Liver (tissue), 8 donors: ENCODE measurements at regions not wholly inside any gene's neighbourhood (a gene's known extent, or its start where the extent isn't known, plus 50 kb on each side); places are given as distances from the start of the nearest gene placed in this dataset.

Source experiments
- DNase-seq: peaks from one replicate; pipeline ENCODE4 v3.0.0-alpha.2; 2017; ENCODE audit warnings: low spot score
- H3K27ac ChIP-seq, 2 donors: one replicate each; pipeline ENCODE4 v1.7.0; 2013; ENCODE audit warnings: inconsistent platforms in 2 of 2, low read length in 2 of 2, control low read depth in 1 of 2, low read depth in 1 of 2, mild to moderate bottlenecking in 1 of 2
- H3K27me3 ChIP-seq, 4 donors: one replicate each; pipeline versions ENCODE4 v1.6.1 to v1.7.0; 2013; ENCODE audit warnings: low read length in 3 of 4, inconsistent platforms in 1 of 4, mild to moderate bottlenecking in 1 of 4, moderate library complexity in 1 of 4; ENCODE audit not compliant: control insufficient read depth in 4 of 4, insufficient read depth in 4 of 4
- H3K36me3 ChIP-seq, 4 donors: one replicate each; pipeline versions ENCODE4 v1.6.1 to v1.7.0; 2013; ENCODE audit warnings: low read length in 3 of 4, mild to moderate bottlenecking in 3 of 4, low read depth in 1 of 4, moderate library complexity in 1 of 4; ENCODE audit not compliant: control insufficient read depth in 4 of 4, insufficient read depth in 3 of 4
- H3K4me1 ChIP-seq, 4 donors: one replicate each; pipeline versions ENCODE4 v1.6.1 to v1.7.0; 2013; ENCODE audit warnings: low read length in 3 of 4, mild to moderate bottlenecking in 3 of 4, moderate library complexity in 1 of 4; ENCODE audit not compliant: control insufficient read depth in 4 of 4, insufficient read depth in 4 of 4
- H3K4me3 ChIP-seq, 3 donors: one replicate each; pipeline versions ENCODE4 v1.6.1 to v1.7.0; 2013; ENCODE audit warnings: low read length in 3 of 3, control low read depth in 1 of 3, low read depth in 1 of 3, mild to moderate bottlenecking in 1 of 3
- H3K9ac ChIP-seq, 2 donors: one replicate each; pipeline ENCODE4 v1.7.0; 2013; ENCODE audit warnings: low read length in 2 of 2, mild to moderate bottlenecking in 2 of 2, moderate library complexity in 2 of 2, control low read depth in 1 of 2, low read depth in 1 of 2
- H3K9me3 ChIP-seq, 4 donors: one replicate each; pipeline versions ENCODE4 v1.6.1 to v1.7.0; 2013; ENCODE audit warnings: low read length in 3 of 4; ENCODE audit not compliant: control insufficient read depth in 4 of 4
- ATF3 ChIP-seq: IDR thresholded peaks from 2 replicates; pipeline ENCODE4 v1.6.1; 2016; ENCODE audit warnings: antibody characterized with exemption
- CTCF ChIP-seq: fragments of 150-350 bp; IDR thresholded peaks from 2 replicates; pipeline ENCODE4 v1.5.1; 2017; ENCODE audit warnings: improper control_type of control experiment, low read depth, low read length; ENCODE audit not compliant: missing input control
- FOXA1 ChIP-seq: IDR thresholded peaks from 2 replicates; pipeline ENCODE4 v1.6.1; 2016; ENCODE audit warnings: antibody characterized with exemption
- FOXA2 ChIP-seq: IDR thresholded peaks from 2 replicates; pipeline ENCODE4 v1.6.1; 2016; ENCODE audit warnings: antibody characterized with exemption
- GABPA ChIP-seq, 2 donors: IDR thresholded peaks in 1 of 2; conservative IDR thresholded peaks in 1 of 2; 2 replicates each; pipeline ENCODE4 v1.6.1; 2016; ENCODE audit warnings: antibody characterized with exemption in 2 of 2, mild to moderate bottlenecking in 1 of 2, moderate library complexity in 1 of 2
- HNF4G ChIP-seq: IDR thresholded peaks from 2 replicates; pipeline ENCODE4 v1.6.1; 2016; ENCODE audit warnings: antibody characterized with exemption
- JUND ChIP-seq, 2 donors: IDR thresholded peaks; 2 replicates each; pipeline ENCODE4 v1.6.1; 2016; ENCODE audit warnings: antibody characterized with exemption in 2 of 2
- MAX ChIP-seq: IDR thresholded peaks from 2 replicates; pipeline ENCODE4 v1.6.1; 2016; ENCODE audit warnings: antibody characterized with exemption
- NR2F2 ChIP-seq: IDR thresholded peaks from 2 replicates; pipeline ENCODE4 v1.6.1; 2016; ENCODE audit warnings: antibody characterized with exemption
- REST ChIP-seq: IDR thresholded peaks from 2 replicates; pipeline ENCODE4 v1.6.1; 2016; ENCODE audit warnings: antibody characterized with exemption, mild to moderate bottlenecking
- RXRA ChIP-seq, 2 donors: IDR thresholded peaks; 2 replicates each; pipeline ENCODE4 v1.6.1; 2017 to 2018; ENCODE audit warnings: antibody characterized with exemption in 2 of 2, mild to moderate bottlenecking in 1 of 2
- TAF1 ChIP-seq: conservative IDR thresholded peaks from 2 replicates; pipeline ENCODE4 v1.6.1; 2016; ENCODE audit warnings: antibody characterized with exemption, mild to moderate bottlenecking
- YY1 ChIP-seq: IDR thresholded peaks from 2 replicates; pipeline ENCODE4 v1.6.1; 2016; ENCODE audit warnings: antibody characterized with exemption, mild to moderate bottlenecking
- ZBTB33 ChIP-seq: IDR thresholded peaks from 2 replicates; pipeline ENCODE4 v1.6.1; 2016; ENCODE audit warnings: antibody characterized with exemption
- WGBS: extraction: QIAGEN DNeasy Blood & Tissue Kit; methylation state at CpG from one replicate; pipeline ENCODE4 v1.1.7; 2013; 5-methylcytosine and 5-hydroxymethylcytosine counted together
- donor health status: healthy.
- donor health status: healthy.
- donor health status: healthy.
- donor health status: healthy.
- donor health status: healthy.

GRCh38 chr13:22495819-22496218 is 685.0 kb upstream of the SGCG start (continued):
- no peak for TF ChIP-seq MAX
- no peak for TF ChIP-seq CTCF
- TF ChIP-seq ATF3 = no peak
- no peak for TF ChIP-seq JUND (IDR thresholded peaks at IDR 0.05)
- no peak for TF ChIP-seq TAF1
- TF ChIP-seq NR2F2 = no peak
- TF ChIP-seq ZBTB33 = no peak

- Histone ChIP-seq H3K27ac (no peak overlapping the region), H3K9me3 (no peaks in the 10 kb centered on the region), H3K27me3 (peaks cover 0 to 5% (median 0%) of the 10 kb centered on the region in 4 donors), H3K4me1 (no peaks in the 10 kb centered on the region), H3K4me3 (no peak overlapping the region), H3K9ac (no peak overlapping the region), H3K36me3 (no peaks in the 10 kb centered on the region)
- TF ChIP-seq FOXA2 = no peak
- no peak for TF ChIP-seq REST
- no peak for TF ChIP-seq YY1
- no peak for TF ChIP-seq HNF4G
- TF ChIP-seq ATF3 = no peak
- TF ChIP-seq FOXA1 = no peak
- TF ChIP-seq TAF1 = no peak
- no peak for TF ChIP-seq GABPA (IDR thresholded peaks at IDR 0.05 in 1 of 2, conservative IDR thresholded peaks at IDR 0.05 in 1 of 2)
- TF ChIP-seq ZBTB33 = no peak
- TF ChIP-seq RXRA (IDR thresholded peaks at IDR 0.05) = no peak
- TF ChIP-seq NR2F2 = no peak
- no peak for DNase-seq
- WGBS = 81% methylated on average over 17 of the region's 17 CpGs
These were observed 683.8 kb upstream of the SGCG start for GRCh38 chr13:22496803-22497508.
